Spleen (tissue), 11 donors: ENCODE measurements at regions not wholly inside any gene's neighbourhood (a gene's known extent, or its start where the extent isn't known, plus 50 kb on each side); places are given as distances from the start of the nearest gene placed in this dataset.

Experiments used
- DNase-seq: peaks from one replicate; pipeline ENCODE4 v3.0.0-alpha.2; 2020
- H3K27ac ChIP-seq, 8 donors: fragments of 200-600 bp; sonication (generic) in 7 of 8; 1 replicate in 4 of 8; 2 replicates in 4 of 8; pipeline versions ENCODE4 v1.5.0 to v1.8.0; 2016 to 2021; ENCODE audit warnings: inconsistent platforms in 4 of 8, mild to moderate bottlenecking in 4 of 8, moderate library complexity in 1 of 8
- H3K27me3 ChIP-seq, 7 donors: fragments of 200-600 bp; sonication (generic) in 6 of 7; replicated peaks in 1 of 7; 1 replicate in 4 of 7; 2 replicates in 3 of 7; pipeline versions ENCODE4 v1.5.0 to v1.8.0; 2016 to 2021; ENCODE audit warnings: inconsistent platforms in 3 of 7, mild to moderate bottlenecking in 1 of 7
- H3K36me3 ChIP-seq, 6 donors: fragments of 200-600 bp; sonication (generic) in 5 of 6; 1 replicate in 4 of 6; 2 replicates in 2 of 6; pipeline versions ENCODE4 v1.5.0 to v1.8.0; 2016 to 2021; ENCODE audit warnings: inconsistent platforms in 2 of 6
- H3K4me1 ChIP-seq, 6 donors: fragments of 200-600 bp; sonication (generic) in 5 of 6; 1 replicate in 3 of 6; 2 replicates in 3 of 6; pipeline versions ENCODE4 v1.5.0 to v1.8.0; 2016 to 2021; ENCODE audit warnings: inconsistent platforms in 3 of 6
- H3K4me3 ChIP-seq, 8 donors: fragments of 200-600 bp; sonication (generic) in 7 of 8; 1 replicate in 4 of 8; 2 replicates in 4 of 8; pipeline versions ENCODE4 v1.5.0 to v1.8.0; 2016 to 2021; ENCODE audit warnings: inconsistent platforms in 4 of 8, mild to moderate bottlenecking in 4 of 8, moderate library complexity in 2 of 8
- H3K9me3 ChIP-seq, 8 donors: fragments of 200-600 bp; sonication (generic) in 7 of 8; 1 replicate in 4 of 8; 2 replicates in 4 of 8; pipeline versions ENCODE4 v1.5.0 to v1.8.0; 2016 to 2021; ENCODE audit warnings: inconsistent platforms in 4 of 8
- POLR2A ChIP-seq, 3 donors: fragments of 450-650 bp; IDR thresholded peaks; one replicate each; pipeline ENCODE4 v1.5.1; 2017; ENCODE audit warnings: antibody characterized with exemption in 3 of 3, mild to moderate bottlenecking in 1 of 3
- POLR2AphosphoS5 ChIP-seq, 3 donors: sonication (generic); formaldehyde crosslinking; IDR thresholded peaks; one replicate each; pipeline ENCODE4 v1.5.1; 2017; ENCODE audit warnings: antibody characterized with exemption in 3 of 3
- WGBS, 5 donors: extraction: QIAGEN DNeasy Blood & Tissue Kit in 3 of 5; methylation state at CpG; one replicate each; pipeline versions ENCODE4 v1.1.5 to v1.1.7; 2013 to 2018; 5-methylcytosine and 5-hydroxymethylcytosine counted together
- intact Hi-C: fragments of 100-400 bp; cut with DNase I; formaldehyde crosslinking; loops from one replicate; pipeline ENCODE4 v1.15.0; 2023; ENCODE audit warnings: low total_unique reads
- TF ChIP-seq, protein P1 (sequence below), 11 experiments: fragments of 200-600 bp in 7 of 11; fragments of 450-650 bp in 4 of 11; sonication (generic) in 4 of 11; IDR thresholded peaks in 8 of 11; conservative IDR thresholded peaks in 3 of 11; 1 replicate in 7 of 11; 2 replicates in 4 of 11; pipeline versions ENCODE4 v1.4.0 to v1.8.0; 2016 to 2021; ENCODE audit warnings: antibody characterized with exemption in 11 of 11, inconsistent platforms in 4 of 11, mild to moderate bottlenecking in 1 of 11
- donor health status: healthy with polysubstance abuse.
- donor health status: DM: no; HTN: no; CAD: no; lungs with moderate emphysema.
- donor health status: DM: no; HTN: no; CAD: no.
- donor health status: Bipolar disorder and iron deficiency.
- donor health status: healthy.
- donor health status: DM: no; HTN: no; CAD: no.
- donor health status: DM: yes; HTN: yes; CAD: no.

DNA sequence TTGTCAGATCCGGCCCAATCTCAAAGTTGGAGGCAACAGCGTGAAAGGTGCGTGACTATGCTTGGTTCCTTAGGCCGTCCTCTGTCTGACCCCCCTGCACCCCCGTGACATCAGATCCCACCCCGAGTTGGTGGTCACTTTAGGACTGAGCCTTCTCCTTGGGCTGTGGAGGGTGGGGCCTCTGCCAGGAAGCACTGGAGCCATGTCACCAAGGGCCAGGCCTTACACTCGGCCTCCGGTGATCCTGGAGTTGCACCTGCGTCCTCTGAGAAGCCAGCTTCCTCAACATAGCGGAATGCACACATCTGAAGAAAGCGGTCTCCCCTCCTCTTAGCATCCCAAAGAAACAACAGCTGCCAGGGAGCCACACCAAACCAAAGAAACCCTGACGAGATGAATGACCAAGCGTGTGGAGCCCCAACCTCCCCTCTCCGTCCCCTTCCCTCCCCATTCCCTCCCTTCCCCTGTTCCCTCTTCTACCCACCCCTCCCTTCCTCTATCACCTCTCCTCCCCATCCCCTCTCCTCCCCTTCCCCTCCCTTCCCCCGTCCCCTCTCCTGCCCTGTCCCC lies 182.6 kb downstream of the TTLL2 start:
- H3K4me3 ChIP-seq, result no peak overlapping the region
- H3K27ac ChIP-seq, result no peak overlapping the region
- H3K9me3 ChIP-seq, result no peaks in the 10 kb centered on the region
- no peaks in the 10 kb centered on the region for H3K4me1 ChIP-seq
- intact Hi-C loops, result no loop called here
- H3K36me3 ChIP-seq, result no peaks in the 10 kb centered on the region
- peaks cover 0 to 5% (median 0%) of the 10 kb centered on the region in 7 donors for H3K27me3 ChIP-seq
- DNase-seq, result no peak
- 84 to 91% (median 90%) methylated on average over 15 of the region's 15 CpGs for WGBS, 5 donors
- TF ChIP-seq POLR2A (IDR thresholded peaks at IDR 0.05) (no peak), POLR2AphosphoS5 (IDR thresholded peaks at IDR 0.05) (no peak)
- TF ChIP-seq, protein P1, sequence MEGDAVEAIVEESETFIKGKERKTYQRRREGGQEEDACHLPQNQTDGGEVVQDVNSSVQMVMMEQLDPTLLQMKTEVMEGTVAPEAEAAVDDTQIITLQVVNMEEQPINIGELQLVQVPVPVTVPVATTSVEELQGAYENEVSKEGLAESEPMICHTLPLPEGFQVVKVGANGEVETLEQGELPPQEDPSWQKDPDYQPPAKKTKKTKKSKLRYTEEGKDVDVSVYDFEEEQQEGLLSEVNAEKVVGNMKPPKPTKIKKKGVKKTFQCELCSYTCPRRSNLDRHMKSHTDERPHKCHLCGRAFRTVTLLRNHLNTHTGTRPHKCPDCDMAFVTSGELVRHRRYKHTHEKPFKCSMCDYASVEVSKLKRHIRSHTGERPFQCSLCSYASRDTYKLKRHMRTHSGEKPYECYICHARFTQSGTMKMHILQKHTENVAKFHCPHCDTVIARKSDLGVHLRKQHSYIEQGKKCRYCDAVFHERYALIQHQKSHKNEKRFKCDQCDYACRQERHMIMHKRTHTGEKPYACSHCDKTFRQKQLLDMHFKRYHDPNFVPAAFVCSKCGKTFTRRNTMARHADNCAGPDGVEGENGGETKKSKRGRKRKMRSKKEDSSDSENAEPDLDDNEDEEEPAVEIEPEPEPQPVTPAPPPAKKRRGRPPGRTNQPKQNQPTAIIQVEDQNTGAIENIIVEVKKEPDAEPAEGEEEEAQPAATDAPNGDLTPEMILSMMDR (IDR thresholded peaks at IDR 0.05 in 8 of 11, conservative IDR thresholded peaks at IDR 0.05 in 3 of 11), result no peak

DNA sequence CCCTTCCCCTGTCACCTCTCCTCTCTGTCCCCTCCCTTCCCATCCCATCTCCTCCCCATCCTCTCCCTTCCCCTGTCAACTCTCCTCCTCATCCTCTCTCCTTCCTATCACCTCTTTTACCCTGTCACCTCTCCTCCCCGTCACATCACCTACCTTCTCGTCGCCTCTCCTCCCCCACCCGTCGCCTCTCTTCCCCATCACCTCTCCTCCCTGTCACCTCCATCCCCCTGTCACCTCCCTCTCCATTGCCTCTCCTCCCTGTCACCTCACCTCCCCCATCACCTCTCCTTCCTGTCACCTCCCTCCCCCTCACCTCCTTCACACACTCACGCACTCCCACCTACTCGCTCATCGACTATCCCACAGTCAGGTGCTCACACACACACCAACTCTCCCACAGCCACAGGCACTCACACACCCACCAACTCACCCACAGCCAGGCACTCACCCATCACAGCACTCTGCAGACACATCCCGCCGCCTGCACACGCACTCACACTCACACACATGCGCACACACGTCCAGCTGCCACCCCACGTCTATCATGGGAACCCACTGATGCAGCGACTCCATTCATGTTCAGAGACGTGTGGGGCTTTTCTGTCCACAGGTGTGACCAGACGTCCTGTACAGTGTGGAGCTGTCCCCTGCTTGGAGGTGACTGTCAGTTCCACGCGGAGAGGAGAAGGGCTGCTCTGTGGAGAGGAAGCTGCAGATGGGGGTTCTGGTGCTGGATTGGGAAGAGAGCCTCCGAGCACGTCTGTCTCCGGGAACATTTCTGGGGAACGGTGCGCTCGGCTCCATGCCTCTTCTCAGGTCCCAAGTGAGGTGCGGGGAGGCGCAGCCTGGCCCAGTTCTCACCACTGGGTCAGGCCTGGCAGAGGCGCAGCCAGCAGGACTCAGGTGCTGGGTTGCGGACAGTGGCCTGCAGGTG lies 184.3 kb downstream of the TTLL2 start:
- Histone ChIP-seq H3K9me3 (no peaks in the 10 kb centered on the region), H3K27ac (no peak overlapping the region), H3K4me1 (no peaks in the 10 kb centered on the region), H3K4me3 (no peak overlapping the region), H3K36me3 (no peaks in the 10 kb centered on the region), H3K27me3 (peaks cover 0 to 10% (median 0%) of the 10 kb centered on the region in 7 donors)
- no peak for DNase-seq
- 87 to 93% (median 90%) methylated on average over 27 to 29 of the region's 29 CpGs for WGBS, 5 donors
- TF ChIP-seq POLR2AphosphoS5 (IDR thresholded peaks at IDR 0.05) (no peak), POLR2A (IDR thresholded peaks at IDR 0.05) (no peak)
- TF ChIP-seq, protein P1 (IDR thresholded peaks at IDR 0.05 in 8 of 11, conservative IDR thresholded peaks at IDR 0.05 in 3 of 11), result no peak
- intact Hi-C loops, result no loop called here

DNA sequence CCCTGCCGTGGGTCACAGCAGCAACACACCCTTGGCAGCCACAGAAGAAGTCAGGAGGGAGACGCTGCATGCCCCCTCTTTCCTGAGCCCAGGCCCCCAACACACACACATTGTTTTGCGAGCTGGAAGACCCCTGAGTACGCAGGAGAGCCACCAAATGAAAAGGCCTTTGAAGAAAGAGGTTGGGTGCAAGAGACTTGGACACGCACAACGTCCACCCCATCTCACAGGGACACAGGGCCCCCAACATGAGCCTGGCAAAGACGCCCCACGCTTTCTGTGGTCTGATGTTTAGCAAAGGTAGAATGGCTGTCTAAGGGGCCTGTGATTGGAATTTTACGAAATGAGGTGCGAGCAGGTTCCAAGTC lies 185.0 kb downstream of the TTLL2 start:
- TF ChIP-seq, protein P1 (IDR thresholded peaks at IDR 0.05 in 8 of 11, conservative IDR thresholded peaks at IDR 0.05 in 3 of 11), result no peak
- TF ChIP-seq POLR2AphosphoS5 (IDR thresholded peaks at IDR 0.05), result no peak
- no peak for TF ChIP-seq POLR2A (IDR thresholded peaks at IDR 0.05)
- intact Hi-C loops, result no loop called here
- no peak overlapping the region for H3K4me3 ChIP-seq
- H3K36me3 ChIP-seq, result no peaks in the 10 kb centered on the region
- H3K9me3 ChIP-seq, result no peaks in the 10 kb centered on the region
- no peak for DNase-seq
- H3K27me3 ChIP-seq, result peaks cover 0 to 10% (median 0%) of the 10 kb centered on the region in 7 donors
- no peaks in the 10 kb centered on the region for H3K4me1 ChIP-seq
- WGBS, 5 donors, result 86 to 96% (median 93%) methylated on average over 7 to 10 of the region's 10 CpGs
- H3K27ac ChIP-seq, result no peak overlapping the region

DNA sequence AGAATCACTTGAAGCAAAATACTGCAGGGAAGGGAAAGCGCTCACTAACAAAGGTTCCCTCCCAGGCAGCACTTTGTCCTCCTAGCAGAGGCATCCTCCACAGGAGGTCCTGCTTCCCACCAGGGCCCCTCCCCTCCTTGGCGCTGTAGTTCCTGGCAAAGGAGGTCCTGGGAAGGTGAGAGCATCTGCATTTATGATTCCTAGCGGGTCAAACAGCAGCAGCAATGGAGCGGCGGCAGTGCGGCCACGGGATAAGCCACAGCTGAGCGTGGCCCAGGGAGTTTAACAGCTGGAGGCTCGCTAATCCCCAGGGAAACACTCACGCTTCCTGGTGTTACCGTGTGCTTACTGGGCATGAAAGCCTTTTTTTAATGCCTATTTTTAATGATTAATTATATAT lies 185.8 kb downstream of the TTLL2 start:
- DNase-seq, result no peak
- intact Hi-C loops, result no loop called here
- H3K36me3 ChIP-seq, result no peaks in the 10 kb centered on the region
- TF ChIP-seq, protein P1 (IDR thresholded peaks at IDR 0.05 in 8 of 11, conservative IDR thresholded peaks at IDR 0.05 in 3 of 11), result no peak
- TF ChIP-seq POLR2AphosphoS5 (IDR thresholded peaks at IDR 0.05), result no peak
- TF ChIP-seq POLR2A (IDR thresholded peaks at IDR 0.05), result no peak
- no peaks in the 10 kb centered on the region for H3K4me1 ChIP-seq
- no peaks in the 10 kb centered on the region for H3K9me3 ChIP-seq
- WGBS, 5 donors, result 77 to 87% (median 82%) methylated on average over 11 of the region's 11 CpGs
- H3K4me3 ChIP-seq, result no peak overlapping the region
- peaks cover 0 to 10% (median 0%) of the 10 kb centered on the region in 7 donors for H3K27me3 ChIP-seq
- no peak overlapping the region for H3K27ac ChIP-seq
